AG09309 (cell line): ENCODE measurements at regions not wholly inside any gene's neighbourhood (a gene's known extent, or its start where the extent isn't known, plus 50 kb on each side); places are given as distances from the start of the nearest gene placed in this dataset.

Experiments used
- DNase-seq: peaks from one replicate; pipeline ENCODE4 v3.0.0-alpha.2; 2010; ENCODE audit warnings: low read depth
- H3K4me3 ChIP-seq: 2 replicates; pipeline ENCODE4 v1.5.1; 2011; ENCODE audit warnings: mild to moderate bottlenecking, low read depth, low read length, moderate library complexity; ENCODE audit not compliant: control insufficient read depth
- CTCF ChIP-seq: IDR thresholded peaks from 2 replicates; pipeline ENCODE4 v1.5.1; 2011; ENCODE audit warnings: mild to moderate bottlenecking, low read depth, low read length, inconsistent platforms; ENCODE audit not compliant: insufficient read depth, control insufficient read depth; ENCODE audit errors: missing control alignments

- H3K4me3 ChIP-seq, result no peak overlapping the region
- no peak for TF ChIP-seq CTCF
- DNase-seq, result no peak
Measured at GRCh38 chr9:3672399-3672798, 146.6 kb upstream of the RFX3 start.

GRCh38 chr9:3664044-3664443 is 138.2 kb upstream of the RFX3 start:
- DNase-seq, result no peak
- TF ChIP-seq CTCF, result no peak
- no peak overlapping the region for H3K4me3 ChIP-seq

GRCh38 chr9:3662671-3663070 is 136.9 kb upstream of the RFX3 start:
- no peak for TF ChIP-seq CTCF
- H3K4me3 ChIP-seq, result no peak overlapping the region
- DNase-seq, result no peak

GRCh38 chr9:3660936-3661335 is 135.1 kb upstream of the RFX3 start:
- no peak for DNase-seq
- H3K4me3 ChIP-seq, result no peak overlapping the region
- no peak for TF ChIP-seq CTCF

- no peak for DNase-seq
- TF ChIP-seq CTCF, result no peak
- no peak overlapping the region for H3K4me3 ChIP-seq
Measured at GRCh38 chr9:3659647-3660046, 133.8 kb upstream of the RFX3 start.

GRCh38 chr9:3658964-3659363 is 133.2 kb upstream of the RFX3 start:
- TF ChIP-seq CTCF, result no peak
- DNase-seq, result no peak
- H3K4me3 ChIP-seq, result no peak overlapping the region

- H3K4me3 ChIP-seq, result no peak overlapping the region
- no peak for DNase-seq
- TF ChIP-seq CTCF, result no peak
Measured at GRCh38 chr9:3656224-3656623, 130.4 kb upstream of the RFX3 start.
